ENCODE measurements at regions not wholly inside any gene's neighbourhood (a gene's known extent, or its start where the extent isn't known, plus 50 kb on each side); places are given as distances from the start of the nearest gene placed in this dataset.

DNA sequence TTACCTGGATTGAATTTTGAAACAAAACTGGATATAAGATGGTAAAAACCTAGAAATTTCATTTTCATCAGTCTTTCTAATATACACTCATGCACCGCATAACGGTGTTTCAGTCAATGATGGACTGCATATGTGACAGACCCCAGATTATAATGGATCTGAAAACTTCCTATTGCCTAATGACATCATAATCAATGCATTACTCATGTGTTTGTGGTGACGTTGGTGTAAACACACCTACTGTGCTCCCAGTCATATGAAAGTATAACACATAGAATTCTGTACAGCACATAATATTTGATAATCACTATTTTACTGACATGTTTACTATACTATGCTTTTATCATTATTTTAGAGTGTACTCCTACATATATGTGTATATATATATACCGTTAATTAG, 119.9 kb upstream of the AGA start:
- no peak for ATAC-seq (ENCODE audit: low read depth)
- no peak overlapping the region for H3K27ac ChIP-seq (ENCODE audit: poor library complexity, severe bottlenecking)

DNA sequence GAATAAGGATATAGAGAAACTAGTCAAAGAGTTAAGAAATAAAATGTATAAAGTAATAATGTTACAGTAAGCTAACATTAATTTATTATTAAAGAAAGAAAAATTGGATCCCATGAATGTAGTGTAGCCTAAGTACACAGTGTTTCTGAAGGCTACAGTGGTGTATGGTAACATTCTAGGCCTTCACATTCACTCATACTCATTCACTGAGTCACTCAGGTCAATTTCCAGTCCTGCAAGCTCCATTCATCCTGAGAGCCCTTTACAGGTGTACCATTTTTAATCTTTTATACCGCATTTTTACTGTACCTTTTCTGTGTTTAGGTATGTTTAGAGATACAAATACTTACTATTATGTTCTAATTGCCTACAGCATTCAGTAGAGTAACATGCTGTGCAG, 120.6 kb upstream of the AGA start:
- H3K9me3 ChIP-seq (ENCODE audit: severe bottlenecking) = no peaks in the 10 kb centered on the region
- no peaks in the 10 kb centered on the region for H3K27me3 ChIP-seq (ENCODE audit: insufficient read depth, poor library complexity, severe bottlenecking)
- no peaks in the 10 kb centered on the region for H3K36me3 ChIP-seq (ENCODE audit: low read depth)
- no peaks in the 10 kb centered on the region for H3K4me1 ChIP-seq (ENCODE audit: insufficient read depth, poor library complexity, severe bottlenecking)
- peak; percentile 73; the same call in 2 of the 3 replicates for ATAC-seq (ENCODE audit: low read depth)
- no peak overlapping the region for H3K4me3 ChIP-seq (ENCODE audit: severe bottlenecking)
- TF ChIP-seq, protein P1, sequence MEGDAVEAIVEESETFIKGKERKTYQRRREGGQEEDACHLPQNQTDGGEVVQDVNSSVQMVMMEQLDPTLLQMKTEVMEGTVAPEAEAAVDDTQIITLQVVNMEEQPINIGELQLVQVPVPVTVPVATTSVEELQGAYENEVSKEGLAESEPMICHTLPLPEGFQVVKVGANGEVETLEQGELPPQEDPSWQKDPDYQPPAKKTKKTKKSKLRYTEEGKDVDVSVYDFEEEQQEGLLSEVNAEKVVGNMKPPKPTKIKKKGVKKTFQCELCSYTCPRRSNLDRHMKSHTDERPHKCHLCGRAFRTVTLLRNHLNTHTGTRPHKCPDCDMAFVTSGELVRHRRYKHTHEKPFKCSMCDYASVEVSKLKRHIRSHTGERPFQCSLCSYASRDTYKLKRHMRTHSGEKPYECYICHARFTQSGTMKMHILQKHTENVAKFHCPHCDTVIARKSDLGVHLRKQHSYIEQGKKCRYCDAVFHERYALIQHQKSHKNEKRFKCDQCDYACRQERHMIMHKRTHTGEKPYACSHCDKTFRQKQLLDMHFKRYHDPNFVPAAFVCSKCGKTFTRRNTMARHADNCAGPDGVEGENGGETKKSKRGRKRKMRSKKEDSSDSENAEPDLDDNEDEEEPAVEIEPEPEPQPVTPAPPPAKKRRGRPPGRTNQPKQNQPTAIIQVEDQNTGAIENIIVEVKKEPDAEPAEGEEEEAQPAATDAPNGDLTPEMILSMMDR (IDR thresholded peaks at IDR 0.05; ENCODE audit: poor library complexity, severe bottlenecking) = no peak
- no peak for DNase-seq (ENCODE audit: low spot score)
- no peak overlapping the region for H3K27ac ChIP-seq (ENCODE audit: poor library complexity, severe bottlenecking)

More for the DNA sequence above, 119.9 kb upstream of the AGA start:
- TF ChIP-seq, protein P1 (IDR thresholded peaks at IDR 0.05; ENCODE audit: poor library complexity, severe bottlenecking) = no peak
- Histone ChIP-seq H3K4me3 (ENCODE audit: severe bottlenecking) (no peak overlapping the region), H3K36me3 (ENCODE audit: low read depth) (no peaks in the 10 kb centered on the region), H3K9me3 (ENCODE audit: severe bottlenecking) (no peaks in the 10 kb centered on the region), H3K27me3 (ENCODE audit: insufficient read depth, poor library complexity, severe bottlenecking) (no peaks in the 10 kb centered on the region), H3K4me1 (ENCODE audit: insufficient read depth, poor library complexity, severe bottlenecking) (no peaks in the 10 kb centered on the region)
- DNase-seq (ENCODE audit: low spot score) = no peak

DNA sequence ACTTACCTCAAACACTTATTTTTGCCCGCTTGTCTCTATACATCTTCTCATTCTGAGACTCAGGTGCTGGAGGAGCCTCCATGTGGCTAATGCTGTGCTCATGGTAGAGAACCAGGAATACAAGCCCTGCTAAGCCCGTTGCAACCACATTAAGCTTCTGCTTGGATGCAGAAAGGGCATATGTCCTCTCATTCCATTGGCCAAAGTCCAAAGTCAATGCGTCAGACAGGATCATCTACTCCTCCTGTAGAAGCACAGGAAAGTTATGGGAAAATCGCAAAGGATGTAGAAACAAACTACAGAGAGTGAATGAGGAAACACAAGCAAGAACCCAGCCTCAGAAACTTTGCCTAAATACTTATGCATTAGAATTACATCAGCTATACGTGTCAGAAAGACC, 124.5 kb upstream of the AGA start:
- Histone ChIP-seq H3K27ac (ENCODE audit: poor library complexity, severe bottlenecking) (no peak overlapping the region), H3K9me3 (ENCODE audit: severe bottlenecking) (no peaks in the 10 kb centered on the region), H3K27me3 (ENCODE audit: insufficient read depth, poor library complexity, severe bottlenecking) (no peaks in the 10 kb centered on the region), H3K36me3 (ENCODE audit: low read depth) (no peaks in the 10 kb centered on the region), H3K4me3 (ENCODE audit: severe bottlenecking) (no peak overlapping the region), H3K4me1 (ENCODE audit: insufficient read depth, poor library complexity, severe bottlenecking) (no peaks in the 10 kb centered on the region)
- DNase-seq (ENCODE audit: low spot score) (no peak), ATAC-seq (ENCODE audit: low read depth) (no peak)
- TF ChIP-seq, protein P1 (IDR thresholded peaks at IDR 0.05; ENCODE audit: poor library complexity, severe bottlenecking) = no peak

DNA sequence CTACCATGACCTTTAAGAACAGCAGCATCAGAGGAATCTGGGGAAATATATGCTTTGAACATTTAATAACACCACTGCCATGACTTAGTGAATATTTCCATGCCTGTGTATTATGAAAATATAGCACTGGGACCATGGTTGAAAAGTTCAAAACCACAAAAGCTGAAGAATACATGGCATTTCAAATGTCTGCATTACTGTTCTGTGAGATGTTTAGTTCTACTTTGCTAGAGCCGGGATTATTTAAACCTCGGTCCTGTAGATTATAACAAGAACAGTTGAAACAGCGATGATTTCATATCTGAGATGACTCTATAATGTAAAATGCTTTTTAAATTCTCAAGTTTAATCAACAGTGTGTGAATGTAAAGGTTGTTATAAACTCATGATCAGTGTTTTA, 126.7 kb upstream of the AGA start:
- H3K36me3 ChIP-seq (ENCODE audit: low read depth) = no peaks in the 10 kb centered on the region

DNA sequence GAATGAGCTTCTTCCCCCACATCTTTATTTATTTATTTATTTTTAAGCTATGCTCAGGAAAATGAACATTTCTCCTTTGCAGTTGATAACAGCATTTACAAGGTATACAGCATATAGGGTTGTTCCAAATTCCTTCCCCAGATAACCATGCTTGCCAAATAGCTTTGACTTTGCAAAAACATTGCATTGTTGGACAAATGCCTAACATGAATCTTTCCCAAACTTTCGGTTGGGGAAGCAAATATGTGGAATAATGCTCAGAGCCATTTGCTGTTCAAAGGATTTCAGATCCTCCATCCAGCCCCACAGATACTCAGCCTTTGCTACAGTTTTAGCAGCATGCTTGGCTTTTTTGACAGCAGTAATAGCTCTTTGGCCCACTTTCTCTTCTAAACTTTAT, 127.2 kb upstream of the AGA start:
- peaks cover 8% of the 10 kb centered on the region for H3K4me1 ChIP-seq (ENCODE audit: insufficient read depth, poor library complexity, severe bottlenecking)
- no peaks in the 10 kb centered on the region for H3K27me3 ChIP-seq (ENCODE audit: insufficient read depth, poor library complexity, severe bottlenecking)
- H3K27ac ChIP-seq (ENCODE audit: poor library complexity, severe bottlenecking) = no peak overlapping the region
- H3K9me3 ChIP-seq (ENCODE audit: severe bottlenecking) = no peaks in the 10 kb centered on the region
- no peak for ATAC-seq (ENCODE audit: low read depth)
- H3K4me3 ChIP-seq (ENCODE audit: severe bottlenecking) = no peak overlapping the region
- H3K36me3 ChIP-seq (ENCODE audit: low read depth) = no peaks in the 10 kb centered on the region
- TF ChIP-seq, protein P1 (IDR thresholded peaks at IDR 0.05; ENCODE audit: poor library complexity, severe bottlenecking) = no peak
- DNase-seq (ENCODE audit: low spot score) = no peak

More for the DNA sequence above, 126.7 kb upstream of the AGA start:
- Histone ChIP-seq H3K9me3 (ENCODE audit: severe bottlenecking) (no peaks in the 10 kb centered on the region), H3K4me1 (ENCODE audit: insufficient read depth, poor library complexity, severe bottlenecking) (peaks cover 3% of the 10 kb centered on the region), H3K27me3 (ENCODE audit: insufficient read depth, poor library complexity, severe bottlenecking) (no peaks in the 10 kb centered on the region), H3K27ac (ENCODE audit: poor library complexity, severe bottlenecking) (no peak overlapping the region), H3K4me3 (ENCODE audit: severe bottlenecking) (no peak overlapping the region)
- TF ChIP-seq, protein P1 (IDR thresholded peaks at IDR 0.05; ENCODE audit: poor library complexity, severe bottlenecking) = no peak
- DNase-seq (ENCODE audit: low spot score) = no peak
- ATAC-seq (ENCODE audit: low read depth) = no peak

Data from RWPE2 (cell line).